GM21529 (cell line): ENCODE measurements at regions not wholly inside any gene's neighbourhood (a gene's known extent, or its start where the extent isn't known, plus 50 kb on each side); places are given as distances from the start of the nearest gene placed in this dataset.

Source experiments
- ATAC-seq: cut with Tn5 transposase; IDR thresholded peaks from one replicate; pipeline ENCODE4 v1.9.1; 2021; ENCODE audit not compliant: unreplicated experiment

GRCh38 chr16:14337303-14338191 lies 266.4 kb downstream of the MRTFB start:
- no peak for ATAC-seq

GRCh38 chr16:14335297-14335696 lies 264.2 kb downstream of the MRTFB start:
- no peak for ATAC-seq

GRCh38 chr16:14334366-14335080 lies 263.4 kb downstream of the MRTFB start:
- ATAC-seq: no peak

GRCh38 chr16:14333361-14333760 lies 262.2 kb downstream of the MRTFB start:
- ATAC-seq: no peak

- no peak for ATAC-seq
These were observed 259.9 kb downstream of the MRTFB start for GRCh38 chr16:14331020-14331419.

GRCh38 chr16:14329727-14330350 lies 258.7 kb downstream of the MRTFB start:
- ATAC-seq: no peak

GRCh38 chr16:14325502-14326401 lies 254.6 kb downstream of the MRTFB start:
- no peak for ATAC-seq

GRCh38 chr16:14324581-14324980 lies 253.5 kb downstream of the MRTFB start:
- ATAC-seq: no peak

GRCh38 chr16:14322186-14322585 lies 251.1 kb downstream of the MRTFB start:
- no peak for ATAC-seq

GRCh38 chr16:14321542-14321941 lies 250.4 kb downstream of the MRTFB start:
- ATAC-seq: no peak

GRCh38 chr16:14320406-14320805 lies 249.3 kb downstream of the MRTFB start:
- ATAC-seq: no peak
